ENCODE measurements at regions not wholly inside any gene's neighbourhood (a gene's known extent, or its start where the extent isn't known, plus 50 kb on each side); places are given as distances from the start of the nearest gene placed in this dataset.
A peak's percentile ranks its signal among the peaks of the same experiment; 100 is the strongest.

DNA sequence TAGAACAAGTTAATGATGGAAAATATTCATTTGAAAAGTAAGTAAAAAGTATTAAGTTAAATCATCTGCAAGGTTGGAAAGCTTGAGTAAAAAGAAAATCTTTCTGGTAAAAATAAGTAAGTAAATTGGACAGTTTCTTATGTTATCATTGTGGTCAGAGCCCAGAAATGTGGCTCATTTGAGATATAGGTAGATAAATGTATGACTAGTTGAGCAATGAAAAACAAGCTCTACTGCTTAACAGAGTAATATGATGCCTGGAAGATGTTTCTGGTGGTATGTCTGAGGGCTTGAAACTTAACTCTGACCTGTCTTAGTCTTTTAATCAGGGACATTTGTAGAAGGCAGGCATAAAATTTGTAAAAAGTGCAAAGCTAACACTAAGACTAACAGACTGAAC is 444.0 kb downstream of the MFSD1 start:
- Histone ChIP-seq H2AFZ (ENCODE audit: low read depth) (no peak overlapping the region), H3K4me1 (ENCODE audit: control insufficient read depth in 1 of 2, insufficient read depth in 2 of 2, low read depth in 1 of 2, low read length in 1 of 2) (peaks cover 0 to 5% of the 10 kb centered on the region in 2 experiments; a peak in 1 of 4 replicates), H3K36me3 (replicated peaks in 1 of 2; ENCODE audit: control insufficient read depth in 1 of 2, insufficient read depth in 2 of 2, low read length in 1 of 2) (no peaks in the 10 kb centered on the region), H3K4me2 (peak overlapping the region; percentile 18), H3K79me2 (ENCODE audit: insufficient read depth) (no peaks in the 10 kb centered on the region), H3K27ac (ENCODE audit: low read depth in 2 of 2, low read length in 1 of 2) (peak overlapping the region in 1 of 2 experiments; percentile 36; a peak in 2 of 4 replicates), H3K4me3 (ENCODE audit: low read depth in 2 of 2, low read length in 1 of 2) (no peak overlapping the region), H4K20me1 (ENCODE audit: insufficient read depth) (no peaks in the 10 kb centered on the region), H3K9ac (no peak overlapping the region), H3K9me3 (no peaks in the 10 kb centered on the region), H3K9me2 (no peaks in the 10 kb centered on the region), H3K27me3 (ENCODE audit: insufficient read depth) (no peaks in the 10 kb centered on the region), H3F3A (replicated peaks; ENCODE audit: insufficient read depth) (peaks cover 12% of the 10 kb centered on the region)
- TF ChIP-seq POLR2AphosphoS5 (IDR thresholded peaks at IDR 0.05; ENCODE audit: low read depth, low read length) (no peak), PBX3 (IDR thresholded peaks at IDR 0.05) (peak; percentile 66), GATA2 (CRISPR knock-in tag; IDR thresholded peaks at IDR 0.05) (no peak), NFIC (IDR thresholded peaks at IDR 0.05; ENCODE audit: borderline replicate concordance) (peak; percentile 26; the same call in 1 of the 2 replicates), EP300 (IDR thresholded peaks at IDR 0.05; ENCODE audit: borderline replicate concordance in 1 of 2, low read depth in 1 of 2, low read length in 1 of 2) (peak in 1 of 2 experiments; percentile 57; a peak in 1 of 4 replicates), FOXM1 (IDR thresholded peaks at IDR 0.05; ENCODE audit: low read depth) (0 out of 2 replicates have a peak, but pooled peaks have one; percentile 29), TCF12 (IDR thresholded peaks at IDR 0.05) (peak; percentile 73), JUND (IDR thresholded peaks at IDR 0.05) (peak; percentile 61)
- ChIA-PET CTCF (interaction anchor here (1.4 to 3.7 kb wide), 5 partner anchors 14 to 559 kb away, joined by 4 to 19 read pairs (median 7); no protein-coding TSS in a partner anchor), POLR2A (no interaction called here)
- DNase-seq, result no peak

DNA sequence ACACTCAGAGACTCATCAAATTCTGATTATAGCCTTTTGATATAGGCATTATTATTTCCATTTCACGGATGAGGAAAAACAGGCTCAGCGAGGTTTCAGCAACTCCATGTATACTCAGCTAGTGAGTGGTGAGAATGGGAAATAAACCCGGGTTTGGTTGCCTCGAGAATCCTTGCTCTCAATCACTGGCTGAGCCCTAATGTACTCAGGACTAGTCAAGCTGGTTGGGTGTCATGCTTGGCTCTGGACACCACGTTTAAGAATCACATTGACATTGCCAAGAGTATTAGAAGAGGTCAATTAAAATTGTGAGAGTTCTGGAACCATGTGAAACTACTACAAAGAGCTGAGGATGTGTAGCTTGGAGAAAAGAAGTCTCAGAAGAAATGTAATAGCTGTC is 444.5 kb downstream of the MFSD1 start:
- no peaks in the 10 kb centered on the region for H3K9me2 ChIP-seq
- no peak overlapping the region for H2AFZ ChIP-seq (ENCODE audit: low read depth)
- no peak for DNase-seq
- no peak overlapping the region for H3K4me3 ChIP-seq (ENCODE audit: low read depth in 2 of 2, low read length in 1 of 2)
- peaks cover 17% of the 10 kb centered on the region for H3F3A ChIP-seq (replicated peaks; ENCODE audit: insufficient read depth)
- no peaks in the 10 kb centered on the region for H3K9me3 ChIP-seq
- no peaks in the 10 kb centered on the region for H3K27me3 ChIP-seq (ENCODE audit: insufficient read depth)
- no peaks in the 10 kb centered on the region for H3K79me2 ChIP-seq (ENCODE audit: insufficient read depth)
- H3K9ac ChIP-seq, result no peak overlapping the region
- ChIA-PET CTCF (interaction anchor here (1.4 to 3.7 kb wide), 5 partner anchors 14 to 559 kb away, joined by 4 to 19 read pairs (median 7); no protein-coding TSS in a partner anchor), POLR2A (no interaction called here)
- peaks cover 0 to 10% of the 10 kb centered on the region in 2 experiments; a peak in 1 of 4 replicates for H3K4me1 ChIP-seq (ENCODE audit: control insufficient read depth in 1 of 2, insufficient read depth in 2 of 2, low read depth in 1 of 2, low read length in 1 of 2)
- H3K36me3 ChIP-seq (replicated peaks in 1 of 2; ENCODE audit: control insufficient read depth in 1 of 2, insufficient read depth in 2 of 2, low read length in 1 of 2), result no peaks in the 10 kb centered on the region
- 69% methylated on average over 5 of the region's 5 CpGs for WGBS (ENCODE audit: low lambda C conversion rate)
- TF ChIP-seq CHD2 (IDR thresholded peaks at IDR 0.05; ENCODE audit: low read length, partially characterized antibody), result no peak
- TF ChIP-seq, protein P1, sequence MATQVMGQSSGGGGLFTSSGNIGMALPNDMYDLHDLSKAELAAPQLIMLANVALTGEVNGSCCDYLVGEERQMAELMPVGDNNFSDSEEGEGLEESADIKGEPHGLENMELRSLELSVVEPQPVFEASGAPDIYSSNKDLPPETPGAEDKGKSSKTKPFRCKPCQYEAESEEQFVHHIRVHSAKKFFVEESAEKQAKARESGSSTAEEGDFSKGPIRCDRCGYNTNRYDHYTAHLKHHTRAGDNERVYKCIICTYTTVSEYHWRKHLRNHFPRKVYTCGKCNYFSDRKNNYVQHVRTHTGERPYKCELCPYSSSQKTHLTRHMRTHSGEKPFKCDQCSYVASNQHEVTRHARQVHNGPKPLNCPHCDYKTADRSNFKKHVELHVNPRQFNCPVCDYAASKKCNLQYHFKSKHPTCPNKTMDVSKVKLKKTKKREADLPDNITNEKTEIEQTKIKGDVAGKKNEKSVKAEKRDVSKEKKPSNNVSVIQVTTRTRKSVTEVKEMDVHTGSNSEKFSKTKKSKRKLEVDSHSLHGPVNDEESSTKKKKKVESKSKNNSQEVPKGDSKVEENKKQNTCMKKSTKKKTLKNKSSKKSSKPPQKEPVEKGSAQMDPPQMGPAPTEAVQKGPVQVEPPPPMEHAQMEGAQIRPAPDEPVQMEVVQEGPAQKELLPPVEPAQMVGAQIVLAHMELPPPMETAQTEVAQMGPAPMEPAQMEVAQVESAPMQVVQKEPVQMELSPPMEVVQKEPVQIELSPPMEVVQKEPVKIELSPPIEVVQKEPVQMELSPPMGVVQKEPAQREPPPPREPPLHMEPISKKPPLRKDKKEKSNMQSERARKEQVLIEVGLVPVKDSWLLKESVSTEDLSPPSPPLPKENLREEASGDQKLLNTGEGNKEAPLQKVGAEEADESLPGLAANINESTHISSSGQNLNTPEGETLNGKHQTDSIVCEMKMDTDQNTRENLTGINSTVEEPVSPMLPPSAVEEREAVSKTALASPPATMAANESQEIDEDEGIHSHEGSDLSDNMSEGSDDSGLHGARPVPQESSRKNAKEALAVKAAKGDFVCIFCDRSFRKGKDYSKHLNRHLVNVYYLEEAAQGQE (IDR thresholded peaks at IDR 0.05; ENCODE audit: low read depth, low read length), result no peak
- TF ChIP-seq TCF12 (IDR thresholded peaks at IDR 0.05), result no peak
- TF ChIP-seq RFX5 (IDR thresholded peaks at IDR 0.05; ENCODE audit: low read length), result no peak
- no peak for TF ChIP-seq CTCF (IDR thresholded peaks at IDR 0.05)
- no peak for TF ChIP-seq FOXM1 (IDR thresholded peaks at IDR 0.05; ENCODE audit: low read depth)
- no peak for TF ChIP-seq SIN3A (IDR thresholded peaks at IDR 0.05; ENCODE audit: borderline replicate concordance, low read depth, low read length)
- TF ChIP-seq FOSL2 (IDR thresholded peaks at IDR 0.05; ENCODE audit: borderline replicate concordance, low read depth), result no peak
- TF ChIP-seq POLR2AphosphoS5 (IDR thresholded peaks at IDR 0.05; ENCODE audit: low read depth, low read length), result no peak
- no peak for TF ChIP-seq GATA2 (CRISPR knock-in tag; IDR thresholded peaks at IDR 0.05)
- TF ChIP-seq YY1 (IDR thresholded peaks at IDR 0.05; ENCODE audit: low read depth), result no peak
- TF ChIP-seq FOXJ3 (CRISPR knock-in tag; IDR thresholded peaks at IDR 0.05), result no peak
- TF ChIP-seq MAX (IDR thresholded peaks at IDR 0.05; ENCODE audit: low read depth), result no peak
- no peak for TF ChIP-seq RXRA (IDR thresholded peaks at IDR 0.05; ENCODE audit: borderline replicate concordance, low read depth)
- TF ChIP-seq, protein P2, sequence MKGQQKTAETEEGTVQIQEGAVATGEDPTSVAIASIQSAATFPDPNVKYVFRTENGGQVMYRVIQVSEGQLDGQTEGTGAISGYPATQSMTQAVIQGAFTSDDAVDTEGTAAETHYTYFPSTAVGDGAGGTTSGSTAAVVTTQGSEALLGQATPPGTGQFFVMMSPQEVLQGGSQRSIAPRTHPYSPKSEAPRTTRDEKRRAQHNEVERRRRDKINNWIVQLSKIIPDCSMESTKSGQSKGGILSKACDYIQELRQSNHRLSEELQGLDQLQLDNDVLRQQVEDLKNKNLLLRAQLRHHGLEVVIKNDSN (IDR thresholded peaks at IDR 0.05; ENCODE audit: borderline replicate concordance, low read depth), result no peak
- no peak for TF ChIP-seq ELF1 (IDR thresholded peaks at IDR 0.05)
- no peak for TF ChIP-seq RAD21 (IDR thresholded peaks at IDR 0.05; ENCODE audit: low read length)
- H3K4me2 ChIP-seq, result peak overlapping the region; percentile 18; the same call in 1 of the 2 replicates
- H3K27ac ChIP-seq (ENCODE audit: low read depth in 2 of 2, low read length in 1 of 2), result peak overlapping the region in 1 of 2 experiments; percentile 36; a peak in 1 of 4 replicates
- no peaks in the 10 kb centered on the region for H4K20me1 ChIP-seq (ENCODE audit: insufficient read depth)
